Fibroblast of lung (primary cell): ENCODE measurements at regions not wholly inside any gene's neighbourhood (a gene's known extent, or its start where the extent isn't known, plus 50 kb on each side); places are given as distances from the start of the nearest gene placed in this dataset.

Source experiments
- DNase-seq, 2 donors: peaks; one replicate each; pipeline versions ENCODE4 v3.0.0 to v3.0.0-alpha.2; 2010; ENCODE audit warnings: low read depth in 2 of 2
- H2AFZ ChIP-seq: 2 replicates; pipeline ENCODE4 v1.5.1; 2012; ENCODE audit warnings: low read length, control low read depth, inconsistent platforms
- H3K27ac ChIP-seq: 2 replicates; pipeline ENCODE4 v1.5.1; 2011; ENCODE audit warnings: low read length, control low read depth; ENCODE audit not compliant: insufficient read depth
- H3K27me3 ChIP-seq: 2 replicates; pipeline ENCODE4 v1.5.1; 2011; ENCODE audit warnings: mild to moderate bottlenecking, low read length; ENCODE audit not compliant: control insufficient read depth, insufficient read depth
- H3K36me3 ChIP-seq: 2 replicates; pipeline ENCODE4 v1.5.1; 2011; ENCODE audit warnings: low read length; ENCODE audit not compliant: control insufficient read depth, insufficient read depth
- H3K4me1 ChIP-seq: 2 replicates; pipeline ENCODE4 v1.5.1; 2011; ENCODE audit warnings: low read length; ENCODE audit not compliant: control insufficient read depth, insufficient read depth; ENCODE audit errors: extremely low read depth
- H3K4me2 ChIP-seq: 2 replicates; pipeline ENCODE4 v1.5.1; 2011; ENCODE audit warnings: low read length, control low read depth; ENCODE audit not compliant: insufficient read depth; ENCODE audit errors: extremely low read depth
- H3K4me3 ChIP-seq, 4 experiments: fragments of 200-600 bp in 1 of 4; sonication (generic) in 1 of 4; replicated peaks in 1 of 4; 2 replicates each; pipeline ENCODE4 v1.5.1; 2011 to 2016; ENCODE audit warnings: low read length in 4 of 4, low read depth in 3 of 4, mild to moderate bottlenecking in 3 of 4, control low read depth in 2 of 4, inconsistent platforms in 1 of 4, mixed read lengths in 1 of 4; ENCODE audit not compliant: insufficient read depth in 1 of 4; ENCODE audit errors: control extremely low read depth in 1 of 4
- H3K79me2 ChIP-seq: 2 replicates; pipeline ENCODE4 v1.5.1; 2012; ENCODE audit warnings: mild to moderate bottlenecking, low read length, inconsistent platforms; ENCODE audit not compliant: control insufficient read depth, insufficient read depth
- H3K9ac ChIP-seq: 2 replicates; pipeline ENCODE4 v1.5.1; 2011; ENCODE audit warnings: mild to moderate bottlenecking, low read length, control low read depth; ENCODE audit not compliant: insufficient read depth
- H3K9me3 ChIP-seq: 2 replicates; pipeline ENCODE4 v1.5.1; 2012; ENCODE audit warnings: low read depth, low read length; ENCODE audit not compliant: control insufficient read depth, insufficient read depth
- H4K20me1 ChIP-seq: 2 replicates; pipeline ENCODE4 v1.5.1; 2011; ENCODE audit warnings: low read length; ENCODE audit not compliant: control insufficient read depth, insufficient read depth; ENCODE audit errors: extremely low read depth
- EZH2 ChIP-seq: IDR thresholded peaks from 2 replicates; pipeline ENCODE4 v1.5.1; 2012; ENCODE audit warnings: low read length, control low read depth, mild to moderate bottlenecking; ENCODE audit errors: missing control alignments
- TF ChIP-seq, protein P1 (sequence below), 2 donors: IDR thresholded peaks in 1 of 2; conservative IDR thresholded peaks in 1 of 2; 1 replicate in 1 of 2; 2 replicates in 1 of 2; pipeline ENCODE4 v1.5.1; 2011 to 2012; ENCODE audit warnings: low read length in 2 of 2, control low read depth in 1 of 2, inconsistent platforms in 1 of 2, low read depth in 1 of 2, mild to moderate bottlenecking in 1 of 2

- H3K36me3 ChIP-seq = no peaks in the 10 kb centered on the region
- no peak overlapping the region for H2AFZ ChIP-seq
- H3K4me1 ChIP-seq = no peaks in the 10 kb centered on the region
- no peak overlapping the region for H3K4me3 ChIP-seq
- DNase-seq = peak in 1 of 2 donors; percentile 3
- TF ChIP-seq, protein P1, sequence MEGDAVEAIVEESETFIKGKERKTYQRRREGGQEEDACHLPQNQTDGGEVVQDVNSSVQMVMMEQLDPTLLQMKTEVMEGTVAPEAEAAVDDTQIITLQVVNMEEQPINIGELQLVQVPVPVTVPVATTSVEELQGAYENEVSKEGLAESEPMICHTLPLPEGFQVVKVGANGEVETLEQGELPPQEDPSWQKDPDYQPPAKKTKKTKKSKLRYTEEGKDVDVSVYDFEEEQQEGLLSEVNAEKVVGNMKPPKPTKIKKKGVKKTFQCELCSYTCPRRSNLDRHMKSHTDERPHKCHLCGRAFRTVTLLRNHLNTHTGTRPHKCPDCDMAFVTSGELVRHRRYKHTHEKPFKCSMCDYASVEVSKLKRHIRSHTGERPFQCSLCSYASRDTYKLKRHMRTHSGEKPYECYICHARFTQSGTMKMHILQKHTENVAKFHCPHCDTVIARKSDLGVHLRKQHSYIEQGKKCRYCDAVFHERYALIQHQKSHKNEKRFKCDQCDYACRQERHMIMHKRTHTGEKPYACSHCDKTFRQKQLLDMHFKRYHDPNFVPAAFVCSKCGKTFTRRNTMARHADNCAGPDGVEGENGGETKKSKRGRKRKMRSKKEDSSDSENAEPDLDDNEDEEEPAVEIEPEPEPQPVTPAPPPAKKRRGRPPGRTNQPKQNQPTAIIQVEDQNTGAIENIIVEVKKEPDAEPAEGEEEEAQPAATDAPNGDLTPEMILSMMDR (conservative IDR thresholded peaks at IDR 0.05 in 1 of 2, IDR thresholded peaks at IDR 0.05 in 1 of 2; ENCODE audit: low read depth in 1 of 2, low read length in 2 of 2) = no peak
- TF ChIP-seq EZH2 = no peak
- H3K4me2 ChIP-seq = no peak overlapping the region
- no peak overlapping the region for H3K27ac ChIP-seq
- H4K20me1 ChIP-seq = no peaks in the 10 kb centered on the region
- H3K9ac ChIP-seq = no peak overlapping the region
- H3K79me2 ChIP-seq = no peaks in the 10 kb centered on the region
- no peaks in the 10 kb centered on the region for H3K9me3 ChIP-seq
- H3K27me3 ChIP-seq = no peaks in the 10 kb centered on the region
Observed at GRCh38 chr9:134263596-134263995, 62.7 kb upstream of the RXRA start.

GRCh38 chr9:134264169-134264568 is 62.1 kb upstream of the RXRA start:
- Histone ChIP-seq H3K4me2 (no peak overlapping the region), H3K79me2 (no peaks in the 10 kb centered on the region), H3K4me3 (no peak overlapping the region), H3K4me1 (no peaks in the 10 kb centered on the region), H3K9me3 (no peaks in the 10 kb centered on the region), H3K27me3 (no peaks in the 10 kb centered on the region), H4K20me1 (no peaks in the 10 kb centered on the region), H2AFZ (no peak overlapping the region), H3K36me3 (no peaks in the 10 kb centered on the region), H3K27ac (no peak overlapping the region), H3K9ac (no peak overlapping the region)
- TF ChIP-seq, protein P1 (conservative IDR thresholded peaks at IDR 0.05 in 1 of 2, IDR thresholded peaks at IDR 0.05 in 1 of 2; ENCODE audit: low read depth in 1 of 2, low read length in 2 of 2) = no peak
- no peak for DNase-seq

DNA sequence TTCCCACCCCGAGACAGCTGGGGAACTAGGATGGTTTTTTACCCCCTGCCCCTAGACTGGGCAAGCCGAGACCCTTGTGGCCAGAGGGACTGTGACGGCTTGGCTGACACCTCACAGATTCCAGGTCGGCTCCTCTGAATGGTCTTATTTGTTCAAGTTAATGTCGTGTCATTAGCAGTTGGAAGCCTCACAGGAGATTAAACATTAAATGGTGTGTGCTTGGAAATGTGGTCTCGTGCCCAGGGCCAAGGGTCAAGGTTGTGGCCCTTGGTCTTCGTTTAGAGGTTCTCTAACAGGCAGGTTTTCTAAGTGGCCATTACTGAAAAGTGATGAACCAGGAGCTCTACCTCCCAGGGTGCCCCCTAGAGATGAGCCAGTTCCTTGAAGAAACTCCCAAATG is 61.2 kb upstream of the RXRA start:
- no peak for TF ChIP-seq EZH2
- TF ChIP-seq, protein P1 (conservative IDR thresholded peaks at IDR 0.05 in 1 of 2, IDR thresholded peaks at IDR 0.05 in 1 of 2; ENCODE audit: low read depth in 1 of 2, low read length in 2 of 2) = no peak
- H4K20me1 ChIP-seq = no peaks in the 10 kb centered on the region
- no peak overlapping the region for H3K9ac ChIP-seq
- no peaks in the 10 kb centered on the region for H3K79me2 ChIP-seq
- no peak overlapping the region for H3K27ac ChIP-seq
- no peaks in the 10 kb centered on the region for H3K9me3 ChIP-seq
- DNase-seq = no peak
- H3K4me2 ChIP-seq = no peak overlapping the region
- H3K36me3 ChIP-seq = no peaks in the 10 kb centered on the region
- H3K4me3 ChIP-seq = no peak overlapping the region
- no peak overlapping the region for H2AFZ ChIP-seq
- peaks cover 6% of the 10 kb centered on the region for H3K27me3 ChIP-seq
- H3K4me1 ChIP-seq = no peaks in the 10 kb centered on the region
